ENCODE measurements at regions not wholly inside any gene's neighbourhood (a gene's known extent, or its start where the extent isn't known, plus 50 kb on each side); places are given as distances from the start of the nearest gene placed in this dataset.

- no peak for DNase-seq (ENCODE audit: low read depth)
Observed at GRCh38 chr22:44368611-44369292, 56.0 kb upstream of the SHISAL1 start.

DNA sequence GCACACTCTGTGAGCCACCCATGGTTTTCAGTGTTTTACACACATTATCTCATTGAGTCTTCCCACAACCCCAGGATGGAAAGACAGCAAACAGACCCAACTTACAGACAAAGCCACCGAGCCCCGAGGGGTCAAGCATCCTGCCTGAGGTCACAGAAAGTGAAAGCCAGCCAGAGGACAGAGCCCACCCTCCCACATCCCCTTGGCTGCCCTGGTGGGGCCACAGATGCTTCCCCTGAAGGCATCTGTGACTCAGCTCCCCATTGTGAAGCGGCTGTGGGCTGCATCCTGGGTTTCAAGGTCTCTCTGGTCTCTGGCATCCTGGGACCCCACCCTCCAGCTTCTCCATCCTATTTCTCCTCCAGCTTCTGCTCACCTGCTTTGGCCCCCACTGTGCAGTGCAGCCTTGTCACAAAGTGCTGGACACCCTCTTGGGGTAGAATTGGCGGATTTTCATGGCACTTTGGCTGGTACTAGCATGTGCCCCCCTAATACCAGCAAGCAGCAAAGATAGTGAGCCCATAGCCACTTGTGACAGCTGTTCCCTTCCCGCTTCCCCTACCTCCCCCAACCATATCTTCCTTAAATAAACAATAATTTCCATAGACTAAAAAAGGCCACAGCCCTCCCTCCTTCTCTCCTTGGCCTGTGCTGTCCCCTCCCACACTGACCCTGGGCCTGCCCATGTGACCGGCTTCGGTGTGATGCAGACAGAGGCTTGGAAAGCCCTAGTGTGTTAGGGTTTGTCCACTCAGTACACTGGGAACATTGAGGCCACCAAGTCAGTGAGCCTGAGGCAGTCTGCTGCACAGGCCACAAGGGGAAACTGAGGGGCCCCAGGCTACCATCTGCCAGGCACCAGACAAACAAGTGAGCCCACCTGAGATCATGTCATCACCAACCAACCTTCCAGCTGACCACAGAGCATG, 53.9 kb upstream of the SHISAL1 start:
- no peak for DNase-seq (ENCODE audit: low read depth)

DNA sequence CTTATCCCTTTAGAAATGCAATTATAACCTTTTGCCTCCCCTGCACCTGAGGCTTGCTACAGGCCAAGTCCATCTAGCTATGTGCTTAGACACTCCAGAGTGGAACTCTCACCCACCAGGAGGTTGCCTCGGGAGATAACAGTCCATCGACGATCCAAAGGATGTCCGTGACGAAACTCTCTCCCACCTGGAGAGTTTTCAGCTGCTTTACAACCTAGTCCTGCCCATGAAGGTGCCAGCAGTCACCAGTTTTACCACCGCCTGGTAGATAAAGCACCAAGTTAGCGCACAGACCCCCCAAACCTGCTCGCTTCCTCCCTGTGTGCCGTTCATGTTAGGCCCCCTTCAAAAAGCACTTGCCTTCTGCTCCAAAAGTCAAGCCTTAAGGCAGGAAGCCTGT, 53.1 kb upstream of the SHISAL1 start:
- DNase-seq (ENCODE audit: low read depth), result no peak

DNA sequence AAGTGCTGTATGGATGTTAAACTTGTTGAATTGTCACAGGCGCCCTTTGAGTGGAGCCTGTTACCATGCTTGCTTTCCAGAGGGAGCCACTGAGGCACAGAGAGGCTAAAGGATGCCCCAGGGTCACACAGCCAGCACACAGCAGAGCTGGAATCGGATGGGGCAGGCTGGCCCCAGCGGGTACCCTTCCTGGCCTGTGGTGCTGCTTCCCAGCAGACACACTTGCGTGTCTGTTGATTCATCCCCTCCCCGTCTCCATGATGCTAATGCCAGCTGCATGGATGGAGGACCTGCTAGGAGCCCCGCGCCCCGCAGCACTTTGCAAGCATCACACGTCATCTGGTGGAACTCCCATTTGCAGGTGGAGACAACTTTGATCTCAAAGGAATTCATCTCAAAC, 52.4 kb upstream of the SHISAL1 start:
- no peak for DNase-seq (ENCODE audit: low read depth)

DNA sequence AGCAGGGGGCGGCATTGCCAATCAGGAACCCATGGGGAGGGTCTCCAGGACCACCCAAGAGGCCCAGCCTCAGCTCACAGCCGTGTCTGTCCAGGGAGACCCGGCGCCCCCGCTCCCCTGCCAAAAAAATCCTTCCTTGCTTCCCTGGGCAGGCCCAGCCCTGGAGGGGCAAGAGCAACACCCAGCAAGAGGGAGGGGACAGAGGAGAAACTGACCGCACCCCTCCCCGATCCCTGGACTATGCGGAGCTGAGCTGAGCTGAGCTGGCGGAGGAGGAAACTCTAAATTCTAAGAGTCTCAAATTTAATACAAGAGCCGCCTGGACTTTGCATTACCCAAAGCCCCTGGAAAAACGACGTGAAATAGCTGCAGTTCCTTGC, 52.0 kb upstream of the SHISAL1 start:
- no peak for DNase-seq (ENCODE audit: low read depth)

DNA sequence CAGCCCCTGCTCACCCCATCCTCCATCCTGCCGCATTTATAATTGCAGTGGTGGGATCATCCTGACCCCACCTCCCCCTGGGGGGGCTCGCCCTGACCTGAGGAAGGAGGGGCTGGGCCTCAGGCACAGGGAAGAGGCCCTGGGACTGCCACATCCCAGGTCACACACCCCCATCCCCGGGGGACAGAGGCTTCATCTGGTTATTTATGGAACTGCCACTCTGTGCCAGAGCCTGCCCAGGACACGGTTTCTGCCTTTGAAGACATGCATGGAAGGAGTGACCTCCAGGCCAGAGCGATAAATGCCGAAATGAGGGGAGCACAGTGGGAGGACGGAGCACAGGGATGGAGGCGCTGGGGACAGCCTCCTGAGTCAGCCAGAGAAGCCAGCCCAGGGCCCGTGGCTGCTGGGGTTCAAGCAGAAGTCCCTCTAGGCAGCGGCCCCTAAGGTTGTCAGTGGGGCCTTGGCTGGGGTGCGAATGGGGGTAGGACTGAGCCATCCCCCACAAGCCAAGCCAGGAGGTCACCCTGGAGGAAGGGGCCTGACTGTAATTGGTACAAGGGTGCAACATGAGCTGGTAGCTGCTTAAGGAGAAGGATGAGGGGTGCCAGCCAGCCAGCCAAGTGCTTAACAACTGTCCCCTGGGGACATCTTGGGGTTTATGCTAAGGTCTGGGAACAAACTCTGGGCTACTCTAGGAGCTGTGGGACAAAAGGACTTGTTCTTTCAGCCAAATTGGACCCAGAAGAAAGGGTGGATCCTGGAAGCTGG, 51.4 kb upstream of the SHISAL1 start:
- no peak for DNase-seq (ENCODE audit: low read depth)

GRCh38 chr22:44363013-44363979, 50.5 kb upstream of the SHISAL1 start:
- DNase-seq (ENCODE audit: low read depth), result peak; percentile 97

- DNase-seq (ENCODE audit: low read depth), result peak; percentile 60
Observed at GRCh38 chr22:44362249-44363012, 49.7 kb upstream of the SHISAL1 start.
